SK-N-SH (cell line): ENCODE measurements at regions not wholly inside any gene's neighbourhood (a gene's known extent, or its start where the extent isn't known, plus 50 kb on each side); places are given as distances from the start of the nearest gene placed in this dataset.

Source experiments
- CTCF ChIA-PET: fragments of 300-600, 350-600 bp; formaldehyde crosslinking; extraction: SDS; loops from one replicate; lab custom pipeline; 2021; lab: Yijun Ruan, JAX
- POLR2A ChIA-PET: fragments of 350-600 bp; sonication (Branson Sonifier 250); formaldehyde crosslinking; extraction: SDS; loops from one replicate; lab custom pipeline; 2020; ENCODE audit warnings: antibody characterized with exemption, inconsistent platforms; lab: Yijun Ruan, JAX
- DNase-seq: peaks from one replicate; pipeline ENCODE4 v3.0.0; 2012
- H2AFZ ChIP-seq: fragments of 200-600 bp; sonication (generic); 2 replicates; pipeline ENCODE4 v1.8.1; 2016; ENCODE audit warnings: antibody characterized with exemption, mild to moderate bottlenecking, low read depth
- H3F3A ChIP-seq: fragments of 200-600 bp; sonication (generic); replicated peaks from 2 replicates; pipeline ENCODE3; 2016; ENCODE audit warnings: antibody characterized with exemption, mild to moderate bottlenecking; ENCODE audit not compliant: insufficient read depth
- H3K27ac ChIP-seq, 2 experiments: fragments of 200-500 bp in 1 of 2; fragments of 200-600 bp in 1 of 2; sonication (Bioruptor generic) in 1 of 2; sonication (generic), shearing (Covaris generic) in 1 of 2; 2 replicates each; pipeline versions ENCODE4 v1.5.1 to v1.6.1; 2014 to 2016; ENCODE audit warnings: low read depth in 2 of 2, inconsistent platforms in 1 of 2, low read length in 1 of 2, mild to moderate bottlenecking in 1 of 2, mixed read lengths in 1 of 2
- H3K27me3 ChIP-seq: fragments of 200-600 bp; sonication (generic), shearing (Covaris generic); 2 replicates; pipeline ENCODE4 v1.6.1; 2016; ENCODE audit warnings: mixed run types; ENCODE audit not compliant: insufficient read depth
- H3K36me3 ChIP-seq, 2 experiments: fragments of 200-500 bp in 1 of 2; fragments of 200-600 bp in 1 of 2; sonication (Bioruptor generic) in 1 of 2; sonication (generic) in 1 of 2; replicated peaks in 1 of 2; 2 replicates each; pipeline versions ENCODE3 to v1.5.1; 2014 to 2016; ENCODE audit warnings: low read length in 1 of 2, mild to moderate bottlenecking in 1 of 2; ENCODE audit not compliant: insufficient read depth in 2 of 2, control insufficient read depth in 1 of 2
- H3K4me1 ChIP-seq, 2 experiments: fragments of 200-500 bp in 1 of 2; fragments of 200-600 bp in 1 of 2; sonication (Bioruptor generic) in 1 of 2; sonication (generic), shearing (Covaris generic) in 1 of 2; 2 replicates each; pipeline versions ENCODE4 v1.5.1 to v1.6.1; 2014 to 2016; ENCODE audit warnings: low read depth in 1 of 2, low read length in 1 of 2, mixed run types in 1 of 2; ENCODE audit not compliant: insufficient read depth in 2 of 2, control insufficient read depth in 1 of 2
- H3K4me2 ChIP-seq: fragments of 200-600 bp; sonication (generic), shearing (Covaris generic); 2 replicates; pipeline ENCODE4 v1.6.1; 2017; ENCODE audit warnings: mixed run types
- H3K4me3 ChIP-seq, 2 experiments: fragments of 200-500 bp in 1 of 2; fragments of 200-600 bp in 1 of 2; sonication (Bioruptor generic) in 1 of 2; sonication (generic), shearing (Covaris generic) in 1 of 2; 2 replicates each; pipeline versions ENCODE4 v1.5.1 to v1.8.1; 2014 to 2016; ENCODE audit warnings: low read depth in 2 of 2, inconsistent platforms in 1 of 2, low read length in 1 of 2, mild to moderate bottlenecking in 1 of 2, mixed read lengths in 1 of 2, moderate library complexity in 1 of 2
- H3K79me2 ChIP-seq: fragments of 200-600 bp; sonication (generic); 2 replicates; pipeline ENCODE4 v1.8.1; 2017; ENCODE audit warnings: mild to moderate bottlenecking; ENCODE audit not compliant: insufficient read depth
- H3K9ac ChIP-seq: fragments of 200-600 bp; sonication (generic); 2 replicates; pipeline ENCODE4 v1.6.1; 2017; ENCODE audit warnings: mixed run types
- H3K9me2 ChIP-seq: fragments of 200-600 bp; sonication (generic); 2 replicates; pipeline ENCODE4 v1.6.1; 2017; ENCODE audit warnings: mixed run types
- H3K9me3 ChIP-seq: fragments of 200-600 bp; sonication (generic); 2 replicates; pipeline ENCODE4 v1.6.1; 2017; ENCODE audit warnings: mixed run types, mild to moderate bottlenecking, moderate library complexity
- H4K20me1 ChIP-seq: fragments of 200-600 bp; sonication (generic); 2 replicates; pipeline ENCODE4 v1.6.1; 2017; ENCODE audit warnings: mild to moderate bottlenecking, mixed run types; ENCODE audit not compliant: insufficient read depth
- ELF1 ChIP-seq: IDR thresholded peaks from 2 replicates; pipeline ENCODE4 v1.4.0; 2012
- FOXJ3 ChIP-seq: sonication (generic); formaldehyde crosslinking; IDR thresholded peaks from 2 replicates; pipeline ENCODE4 v1.5.1; 2020; ENCODE audit warnings: mild to moderate bottlenecking, missing genetic modification reagents
- RAD21 ChIP-seq: IDR thresholded peaks from 2 replicates; pipeline ENCODE4 v1.6.1; 2012; ENCODE audit warnings: mild to moderate bottlenecking, low read length
- RCOR1 ChIP-seq: fragments of 150-350 bp; IDR thresholded peaks from 2 replicates; pipeline ENCODE4 v1.6.1; 2017; ENCODE audit warnings: antibody characterized with exemption, low read length
- RFX5 ChIP-seq: IDR thresholded peaks from 2 replicates; pipeline ENCODE4 v1.6.1; 2012; ENCODE audit warnings: mild to moderate bottlenecking, improper control_type of control experiment, low read length
- RXRA ChIP-seq: IDR thresholded peaks from 2 replicates; pipeline ENCODE4 v1.4.0; 2012; ENCODE audit warnings: low read depth, mild to moderate bottlenecking, borderline replicate concordance
- SMC3 ChIP-seq: IDR thresholded peaks from 2 replicates; pipeline ENCODE4 v1.6.1; 2012; ENCODE audit warnings: low read depth, low read length, improper control_type of control experiment
- WGBS: methylation state at CpG from one replicate; pipeline ENCODE4 v1.1.6; 2017; ENCODE audit warnings: low lambda C conversion rate; 5-methylcytosine and 5-hydroxymethylcytosine counted together
- TF ChIP-seq, protein P1 (sequence below): IDR thresholded peaks from 2 replicates; pipeline ENCODE4 v1.4.0; 2012; ENCODE audit warnings: low read depth
- TF ChIP-seq, protein P2 (sequence below): fragments of 200-600 bp; sonication (generic); IDR thresholded peaks from 2 replicates; pipeline ENCODE4 v1.6.1; 2017; ENCODE audit warnings: antibody characterized with exemption, mild to moderate bottlenecking, moderate library complexity
- TF ChIP-seq, protein P3 (sequence below): IDR thresholded peaks from 2 replicates; pipeline ENCODE4 v1.4.0; 2012; ENCODE audit warnings: low read depth, borderline replicate concordance

DNA sequence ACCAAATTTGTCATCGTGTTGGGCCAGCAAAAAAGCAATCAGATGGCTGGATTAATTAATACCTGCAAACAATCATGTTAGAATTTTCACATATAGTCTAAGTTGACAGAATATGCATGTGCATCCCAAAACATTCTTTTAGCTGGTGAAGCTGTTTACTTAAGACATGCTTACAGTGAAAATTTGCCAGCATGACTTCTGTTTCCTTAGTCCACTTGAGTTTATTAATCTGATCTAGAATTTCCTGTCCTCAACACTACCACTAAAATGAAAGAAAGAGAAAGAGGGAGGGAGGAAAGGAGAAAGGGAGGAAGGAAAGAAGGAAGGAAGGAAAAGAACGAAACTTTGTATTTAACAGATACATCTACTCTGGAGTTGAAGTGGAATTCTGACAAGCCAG lies 2109.9 kb upstream of the PIK3C3 start:
- H3K4me3 ChIP-seq: no peak overlapping the region
- no peak overlapping the region for H3K4me2 ChIP-seq
- no peaks in the 10 kb centered on the region for H3K9me3 ChIP-seq
- no peaks in the 10 kb centered on the region for H3F3A ChIP-seq
- no peaks in the 10 kb centered on the region for H3K36me3 ChIP-seq
- TF ChIP-seq, protein P1, sequence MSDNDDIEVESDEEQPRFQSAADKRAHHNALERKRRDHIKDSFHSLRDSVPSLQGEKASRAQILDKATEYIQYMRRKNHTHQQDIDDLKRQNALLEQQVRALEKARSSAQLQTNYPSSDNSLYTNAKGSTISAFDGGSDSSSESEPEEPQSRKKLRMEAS: no peak
- TF ChIP-seq RFX5 (no peak), SMC3 (no peak), RAD21 (no peak), RXRA (no peak), ELF1 (no peak)
- TF ChIP-seq, protein P2, sequence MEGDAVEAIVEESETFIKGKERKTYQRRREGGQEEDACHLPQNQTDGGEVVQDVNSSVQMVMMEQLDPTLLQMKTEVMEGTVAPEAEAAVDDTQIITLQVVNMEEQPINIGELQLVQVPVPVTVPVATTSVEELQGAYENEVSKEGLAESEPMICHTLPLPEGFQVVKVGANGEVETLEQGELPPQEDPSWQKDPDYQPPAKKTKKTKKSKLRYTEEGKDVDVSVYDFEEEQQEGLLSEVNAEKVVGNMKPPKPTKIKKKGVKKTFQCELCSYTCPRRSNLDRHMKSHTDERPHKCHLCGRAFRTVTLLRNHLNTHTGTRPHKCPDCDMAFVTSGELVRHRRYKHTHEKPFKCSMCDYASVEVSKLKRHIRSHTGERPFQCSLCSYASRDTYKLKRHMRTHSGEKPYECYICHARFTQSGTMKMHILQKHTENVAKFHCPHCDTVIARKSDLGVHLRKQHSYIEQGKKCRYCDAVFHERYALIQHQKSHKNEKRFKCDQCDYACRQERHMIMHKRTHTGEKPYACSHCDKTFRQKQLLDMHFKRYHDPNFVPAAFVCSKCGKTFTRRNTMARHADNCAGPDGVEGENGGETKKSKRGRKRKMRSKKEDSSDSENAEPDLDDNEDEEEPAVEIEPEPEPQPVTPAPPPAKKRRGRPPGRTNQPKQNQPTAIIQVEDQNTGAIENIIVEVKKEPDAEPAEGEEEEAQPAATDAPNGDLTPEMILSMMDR: no peak
- TF ChIP-seq, protein P3, sequence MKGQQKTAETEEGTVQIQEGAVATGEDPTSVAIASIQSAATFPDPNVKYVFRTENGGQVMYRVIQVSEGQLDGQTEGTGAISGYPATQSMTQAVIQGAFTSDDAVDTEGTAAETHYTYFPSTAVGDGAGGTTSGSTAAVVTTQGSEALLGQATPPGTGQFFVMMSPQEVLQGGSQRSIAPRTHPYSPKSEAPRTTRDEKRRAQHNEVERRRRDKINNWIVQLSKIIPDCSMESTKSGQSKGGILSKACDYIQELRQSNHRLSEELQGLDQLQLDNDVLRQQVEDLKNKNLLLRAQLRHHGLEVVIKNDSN: no peak
- H3K27me3 ChIP-seq: no peaks in the 10 kb centered on the region
- 30% methylated on average over 2 of the region's 2 CpGs for WGBS
- peaks cover 0 to 9% of the 10 kb centered on the region in 2 experiments; a peak in 1 of 4 replicates for H3K4me1 ChIP-seq
- H2AFZ ChIP-seq: no peak overlapping the region
- H3K9me2 ChIP-seq: no peaks in the 10 kb centered on the region
- POLR2A ChIA-PET: no interaction called here
- DNase-seq: no peak
- CTCF ChIA-PET: no interaction called here
- H3K79me2 ChIP-seq: no peaks in the 10 kb centered on the region
- no peaks in the 10 kb centered on the region for H4K20me1 ChIP-seq
- H3K27ac ChIP-seq: no peak overlapping the region
- H3K9ac ChIP-seq: no peak overlapping the region

DNA sequence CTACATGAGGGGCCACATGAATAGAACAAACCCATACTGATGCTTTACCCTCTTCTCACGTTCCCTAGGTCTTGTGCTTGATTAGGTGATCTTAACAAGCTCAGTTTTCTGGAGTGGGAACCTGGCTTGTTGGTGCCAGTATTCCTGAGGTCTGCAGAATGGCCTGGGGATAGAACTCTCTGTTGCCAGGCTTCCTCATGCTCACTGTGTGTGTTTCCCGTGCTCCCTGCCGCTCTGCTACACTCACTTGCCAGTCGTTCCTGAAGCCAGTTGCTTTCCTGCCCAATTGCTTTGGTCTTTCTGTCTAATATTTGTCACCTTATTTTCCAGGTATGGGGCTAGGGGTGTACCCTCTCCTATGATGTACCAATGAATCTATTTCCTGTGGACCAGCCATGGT lies 2111.5 kb upstream of the PIK3C3 start:
- ChIA-PET POLR2A (no interaction called here), CTCF (no interaction called here)
- no peaks in the 10 kb centered on the region for H3K9me3 ChIP-seq
- no peaks in the 10 kb centered on the region for H3K79me2 ChIP-seq
- no peak for DNase-seq
- no peaks in the 10 kb centered on the region for H3F3A ChIP-seq
- H2AFZ ChIP-seq: no peak overlapping the region
- no peak overlapping the region for H3K4me2 ChIP-seq
- no peaks in the 10 kb centered on the region for H4K20me1 ChIP-seq
- peaks cover 0 to 9% of the 10 kb centered on the region in 2 experiments; a peak in 1 of 4 replicates for H3K4me1 ChIP-seq
- H3K4me3 ChIP-seq: no peak overlapping the region
- no peak overlapping the region for H3K27ac ChIP-seq
- no peak for TF ChIP-seq FOXJ3
- no peak for TF ChIP-seq RCOR1
- no peaks in the 10 kb centered on the region for H3K27me3 ChIP-seq
- H3K9me2 ChIP-seq: no peaks in the 10 kb centered on the region
- no peak overlapping the region for H3K9ac ChIP-seq
- WGBS: 39% methylated on average over 4 of the region's 4 CpGs
- no peaks in the 10 kb centered on the region for H3K36me3 ChIP-seq
